Common myeloid progenitor, CD34-positive (primary cell): ENCODE measurements at regions not wholly inside any gene's neighbourhood (a gene's known extent, or its start where the extent isn't known, plus 50 kb on each side); places are given as distances from the start of the nearest gene placed in this dataset.

Source experiments
- CTCF ChIA-PET: fragments of 350-600 bp; sonication (Branson Sonifier 250); formaldehyde crosslinking; loops from one replicate; lab custom pipeline; 2021; ENCODE audit warnings: antibody characterized with exemption; lab: Charles Lee
- POLR2A ChIA-PET: fragments of 350-600 bp; sonication (Branson Sonifier 250); formaldehyde crosslinking; loops from one replicate; lab custom pipeline; 2021; ENCODE audit warnings: antibody characterized with exemption; lab: Charles Lee
- DNase-seq, 3 donors: peaks; one replicate each; pipeline versions ENCODE4 v3.0.0 to v3.0.0-alpha.2; 2013
- H3K27ac ChIP-seq, 2 experiments: 1 replicate in 1 of 2; 2 replicates in 1 of 2; pipeline ENCODE4 v1.7.0; 2013; ENCODE audit warnings: inconsistent platforms in 2 of 2, low read length in 2 of 2, mild to moderate bottlenecking in 2 of 2, low read depth in 1 of 2, moderate library complexity in 1 of 2; ENCODE audit not compliant: severe bottlenecking in 2 of 2, insufficient read depth in 1 of 2, poor library complexity in 1 of 2
- H3K27me3 ChIP-seq, 5 experiments: replicated peaks in 2 of 5; 1 replicate in 3 of 5; 2 replicates in 2 of 5; pipeline versions ENCODE4 v1.6.1 to v1.7.0; 2013; ENCODE audit warnings: low read length in 4 of 5, mild to moderate bottlenecking in 2 of 5, moderate library complexity in 2 of 5, inconsistent platforms in 1 of 5; ENCODE audit not compliant: insufficient read depth in 5 of 5, control insufficient read depth in 4 of 5
- H3K36me3 ChIP-seq, 4 experiments: 1 replicate in 2 of 4; 2 replicates in 2 of 4; pipeline versions ENCODE4 v1.6.1 to v1.7.0; 2013; ENCODE audit warnings: low read length in 3 of 4, control low read depth in 1 of 4, mild to moderate bottlenecking in 1 of 4; ENCODE audit not compliant: control insufficient read depth in 4 of 4, insufficient read depth in 4 of 4
- H3K4me1 ChIP-seq, 4 experiments: 1 replicate in 3 of 4; 2 replicates in 1 of 4; pipeline versions ENCODE4 v1.6.1 to v1.7.1; 2013; ENCODE audit warnings: low read length in 3 of 4, mild to moderate bottlenecking in 3 of 4, control low read depth in 1 of 4, inconsistent platforms in 1 of 4, moderate library complexity in 1 of 4; ENCODE audit not compliant: control insufficient read depth in 4 of 4, insufficient read depth in 4 of 4; ENCODE audit errors: control extremely low read depth in 1 of 4
- H3K4me3 ChIP-seq, 7 experiments: 1 replicate in 4 of 7; 2 replicates in 3 of 7; pipeline versions ENCODE4 v1.5.1 to v1.7.0; 2013; ENCODE audit warnings: mild to moderate bottlenecking in 7 of 7, low read length in 6 of 7, moderate library complexity in 6 of 7, inconsistent platforms in 2 of 7, low read depth in 2 of 7, control low read depth in 1 of 7; ENCODE audit not compliant: insufficient read depth in 4 of 7, control insufficient read depth in 1 of 7; ENCODE audit errors: extremely low read depth in 1 of 7
- H3K9me3 ChIP-seq, 5 experiments: 1 replicate in 4 of 5; 2 replicates in 1 of 5; pipeline versions ENCODE4 v1.6.1 to v1.7.1; 2013; ENCODE audit warnings: low read length in 4 of 5, mild to moderate bottlenecking in 2 of 5, inconsistent platforms in 1 of 5, low read depth in 1 of 5, moderate library complexity in 1 of 5; ENCODE audit not compliant: control insufficient read depth in 4 of 5, insufficient read depth in 2 of 5; ENCODE audit errors: control extremely low read depth in 1 of 5
- WGBS: methylation state at CpG from one replicate; pipeline ENCODE4 v1.1.5; 2013; ENCODE audit not compliant: insufficient coverage; 5-methylcytosine and 5-hydroxymethylcytosine counted together

- ChIA-PET CTCF (interaction anchor here (0.6 kb wide), 1 partner anchor 77 kb away, joined by 3 read pairs; no protein-coding TSS in a partner anchor), POLR2A (no interaction called here)
- H3K27me3 ChIP-seq, result no peaks in the 10 kb centered on the region
- no peaks in the 10 kb centered on the region for H3K4me1 ChIP-seq
- H3K9me3 ChIP-seq, result no peaks in the 10 kb centered on the region
- no peak overlapping the region for H3K27ac ChIP-seq
- no peak for DNase-seq
- no peak overlapping the region for H3K4me3 ChIP-seq
- no peaks in the 10 kb centered on the region for H3K36me3 ChIP-seq
Measured at GRCh38 chrX:112961981-112962380, 121.3 kb upstream of the AMOT start.

GRCh38 chrX:112947981-112948615 lies 107.5 kb upstream of the AMOT start:
- no peak overlapping the region for H3K27ac ChIP-seq
- WGBS, result 67% methylated on average over 2 of the region's 2 CpGs
- H3K36me3 ChIP-seq, result no peaks in the 10 kb centered on the region
- H3K4me3 ChIP-seq, result no peak overlapping the region
- no peaks in the 10 kb centered on the region for H3K27me3 ChIP-seq
- no peaks in the 10 kb centered on the region for H3K9me3 ChIP-seq
- no peaks in the 10 kb centered on the region for H3K4me1 ChIP-seq
- ChIA-PET POLR2A (no interaction called here), CTCF (no interaction called here)
- DNase-seq, result no peak

GRCh38 chrX:112946227-112946626 lies 105.6 kb upstream of the AMOT start:
- Histone ChIP-seq H3K4me3 (no peak overlapping the region), H3K27ac (no peak overlapping the region), H3K36me3 (no peaks in the 10 kb centered on the region), H3K27me3 (no peaks in the 10 kb centered on the region), H3K4me1 (peaks cover 0 to 1% (median 0%) of the 10 kb centered on the region in 4 experiments), H3K9me3 (no peaks in the 10 kb centered on the region)
- ChIA-PET CTCF (no interaction called here), POLR2A (no interaction called here)
- WGBS, result no CpG with 5 or more reads among the region's 1 CpG
- no peak for DNase-seq

GRCh38 chrX:112945826-112946225 lies 105.2 kb upstream of the AMOT start:
- ChIA-PET POLR2A (no interaction called here), CTCF (no interaction called here)
- WGBS, result 87% methylated on average over 3 of the region's 6 CpGs
- no peaks in the 10 kb centered on the region for H3K9me3 ChIP-seq
- H3K27ac ChIP-seq, result no peak overlapping the region
- no peaks in the 10 kb centered on the region for H3K27me3 ChIP-seq
- no peak for DNase-seq
- peaks cover 0 to 2% (median 0%) of the 10 kb centered on the region in 4 experiments for H3K4me1 ChIP-seq
- H3K36me3 ChIP-seq, result no peaks in the 10 kb centered on the region
- H3K4me3 ChIP-seq, result no peak overlapping the region

- Histone ChIP-seq H3K4me1 (peaks cover 0 to 2% (median 0%) of the 10 kb centered on the region in 4 experiments), H3K9me3 (no peaks in the 10 kb centered on the region), H3K4me3 (no peak overlapping the region), H3K27me3 (no peaks in the 10 kb centered on the region), H3K27ac (no peak overlapping the region), H3K36me3 (no peaks in the 10 kb centered on the region)
- DNase-seq, result peak; percentile 14 to 37 (median 34)
- WGBS, result 46% methylated on average over 4 of the region's 6 CpGs
- ChIA-PET POLR2A (no interaction called here), CTCF (interaction anchor here (0.9 to 2.5 kb wide), 3 partner anchors 10 to 69 kb away, joined by 3 to 8 read pairs (median 5); no protein-coding TSS in a partner anchor)
Measured at GRCh38 chrX:112941209-112941837, 100.7 kb upstream of the AMOT start.

- Histone ChIP-seq H3K27ac (no peak overlapping the region), H3K4me1 (no peaks in the 10 kb centered on the region), H3K36me3 (no peaks in the 10 kb centered on the region), H3K27me3 (peaks cover 0 to 4% (median 0%) of the 10 kb centered on the region in 5 experiments), H3K9me3 (no peaks in the 10 kb centered on the region), H3K4me3 (no peak overlapping the region)
- ChIA-PET POLR2A (no interaction called here), CTCF (no interaction called here)
- DNase-seq, result no peak
- 89% methylated on average over 1 of the region's 1 CpG for WGBS
Measured at GRCh38 chrX:112935029-112935428, 94.4 kb upstream of the AMOT start.

GRCh38 chrX:112931900-112932299 lies 91.3 kb upstream of the AMOT start:
- ChIA-PET POLR2A (no interaction called here), CTCF (no interaction called here)
- 100% methylated on average over 1 of the region's 3 CpGs for WGBS
- no peak overlapping the region for H3K27ac ChIP-seq
- H3K4me3 ChIP-seq, result no peak overlapping the region
- H3K27me3 ChIP-seq, result peaks cover 0 to 4% (median 0%) of the 10 kb centered on the region in 5 experiments
- no peaks in the 10 kb centered on the region for H3K36me3 ChIP-seq
- H3K4me1 ChIP-seq, result no peaks in the 10 kb centered on the region
- no peak for DNase-seq
- H3K9me3 ChIP-seq, result no peaks in the 10 kb centered on the region
